Neuronal stem cell (in vitro differentiated cells): ENCODE measurements at regions not wholly inside any gene's neighbourhood (a gene's known extent, or its start where the extent isn't known, plus 50 kb on each side); places are given as distances from the start of the nearest gene placed in this dataset.

Source experiments
- DNase-seq: peaks from one replicate; pipeline ENCODE4 v3.0.0-alpha.2; 2013; ENCODE audit warnings: low spot score
- H2AFZ ChIP-seq: one replicate; pipeline ENCODE4 v1.6.1; 2013; ENCODE audit warnings: mild to moderate bottlenecking, low read length, inconsistent platforms
- H2AK5ac ChIP-seq: 2 replicates; pipeline ENCODE4 v1.6.1; 2013; ENCODE audit warnings: low read depth, mild to moderate bottlenecking, inconsistent platforms, low read length, moderate library complexity, mixed read lengths
- H2BK120ac ChIP-seq: 2 replicates; pipeline ENCODE4 v1.6.1; 2013; ENCODE audit warnings: low read depth, mild to moderate bottlenecking, inconsistent platforms, low read length, moderate library complexity, mixed read lengths
- H2BK12ac ChIP-seq: one replicate; pipeline ENCODE4 v1.6.1; 2013; ENCODE audit warnings: low read length, inconsistent platforms
- H2BK15ac ChIP-seq: 2 replicates; pipeline ENCODE4 v1.6.1; 2013; ENCODE audit warnings: mild to moderate bottlenecking, low read length, inconsistent platforms, mixed read lengths
- H2BK5ac ChIP-seq: one replicate; pipeline ENCODE4 v1.6.1; 2013; ENCODE audit warnings: inconsistent platforms, mild to moderate bottlenecking, low read length, moderate library complexity
- H3K14ac ChIP-seq: one replicate; pipeline ENCODE4 v1.6.1; 2013; ENCODE audit warnings: low read length, inconsistent platforms
- H3K18ac ChIP-seq: 2 replicates; pipeline ENCODE4 v1.6.1; 2013; ENCODE audit warnings: low read length, inconsistent platforms
- H3K23ac ChIP-seq: 2 replicates; pipeline ENCODE4 v1.6.1; 2013; ENCODE audit warnings: low read depth, mild to moderate bottlenecking, mixed read lengths, low read length, inconsistent platforms; ENCODE audit not compliant: poor library complexity
- H3K27ac ChIP-seq: replicated peaks from 3 replicates; pipeline ENCODE4 v1.5.1; 2013; ENCODE audit warnings: low read length, inconsistent platforms
- H3K27me3 ChIP-seq, 3 experiments: 2 replicates each; pipeline ENCODE4 v1.6.1; 2013; ENCODE audit warnings: low read length in 3 of 3, mild to moderate bottlenecking in 2 of 3, inconsistent platforms in 1 of 3, low read depth in 1 of 3, mixed read lengths in 1 of 3, moderate library complexity in 1 of 3; ENCODE audit not compliant: control insufficient read depth in 3 of 3, insufficient read depth in 3 of 3
- H3K36me3 ChIP-seq, 2 donors: replicated peaks in 1 of 2; 2 replicates each; pipeline ENCODE4 v1.6.1; 2013; ENCODE audit warnings: low read length in 2 of 2; ENCODE audit not compliant: control insufficient read depth in 2 of 2, insufficient read depth in 2 of 2
- H3K4ac ChIP-seq: 2 replicates; pipeline ENCODE4 v1.6.1; 2013; ENCODE audit warnings: inconsistent platforms, mild to moderate bottlenecking, low read length, moderate library complexity
- H3K4me1 ChIP-seq, 2 donors: 1 replicate in 1 of 2; 2 replicates in 1 of 2; pipeline ENCODE4 v1.6.1; 2013; ENCODE audit warnings: low read length in 2 of 2, low read depth in 1 of 2; ENCODE audit not compliant: control insufficient read depth in 2 of 2, insufficient read depth in 1 of 2
- H3K4me2 ChIP-seq: one replicate; pipeline ENCODE4 v1.6.1; 2013; ENCODE audit warnings: mild to moderate bottlenecking, low read length, inconsistent platforms; ENCODE audit not compliant: insufficient read depth, poor library complexity, severe bottlenecking
- H3K4me3 ChIP-seq, 2 donors: 2 replicates each; pipeline ENCODE4 v1.5.1; 2013; ENCODE audit warnings: low read length in 2 of 2, mild to moderate bottlenecking in 2 of 2, inconsistent platforms in 1 of 2, moderate library complexity in 1 of 2
- H3K79me1 ChIP-seq: one replicate; pipeline ENCODE4 v1.6.1; 2013; ENCODE audit warnings: low read depth, mild to moderate bottlenecking, inconsistent platforms, low read length, moderate library complexity
- H3K9ac ChIP-seq: one replicate; pipeline ENCODE4 v1.6.1; 2013; ENCODE audit warnings: mild to moderate bottlenecking, low read depth, low read length, inconsistent platforms; ENCODE audit not compliant: poor library complexity
- H3K9me3 ChIP-seq, 2 donors: replicated peaks in 1 of 2; 2 replicates each; pipeline versions ENCODE3 to v1.6.1; 2013; ENCODE audit warnings: low read length in 2 of 2, mild to moderate bottlenecking in 2 of 2, inconsistent platforms in 1 of 2, low read depth in 1 of 2, mixed read lengths in 1 of 2, moderate library complexity in 1 of 2; ENCODE audit not compliant: control insufficient read depth in 2 of 2, insufficient read depth in 1 of 2
- H4K8ac ChIP-seq: one replicate; pipeline ENCODE4 v1.6.1; 2013; ENCODE audit warnings: low read depth, mild to moderate bottlenecking, inconsistent platforms, low read length, moderate library complexity
- H4K91ac ChIP-seq: one replicate; pipeline ENCODE4 v1.6.1; 2013; ENCODE audit warnings: low read length, low read depth, mild to moderate bottlenecking, inconsistent platforms; ENCODE audit not compliant: poor library complexity
- WGBS, 2 donors: extraction: QIAGEN DNeasy Blood & Tissue Kit; methylation state at CpG; one replicate each; pipeline ENCODE4 v1.1.7; 2013; ENCODE audit warnings: missing lambda C conversion rate in 2 of 2, mixed read lengths in 1 of 2; ENCODE audit not compliant: insufficient read length in 2 of 2, insufficient replicate concordance in 1 of 2; ENCODE audit errors: extremely low coverage in 2 of 2; 5-methylcytosine and 5-hydroxymethylcytosine counted together

GRCh38 chr1:30509670-30510069 lies 213.7 kb downstream of the MATN1 start:
- H3K4me3 ChIP-seq: no peak overlapping the region
- H3K23ac ChIP-seq: no peak overlapping the region
- no peak overlapping the region for H2AFZ ChIP-seq
- H3K4me1 ChIP-seq: peaks cover 0 to 22% of the 10 kb centered on the region in 2 donors
- H3K18ac ChIP-seq: no peak overlapping the region
- no peak overlapping the region for H3K9ac ChIP-seq
- WGBS, 2 donors: no CpG with 5 or more reads among the region's 1 CpG
- no peak for DNase-seq
- no peaks in the 10 kb centered on the region for H3K9me3 ChIP-seq
- H2AK5ac ChIP-seq: no peak overlapping the region
- no peak overlapping the region for H2BK15ac ChIP-seq
- H4K8ac ChIP-seq: no peak overlapping the region
- no peaks in the 10 kb centered on the region for H3K27me3 ChIP-seq
- no peak overlapping the region for H3K4me2 ChIP-seq
- no peak overlapping the region for H2BK120ac ChIP-seq
- H2BK5ac ChIP-seq: no peak overlapping the region
- no peaks in the 10 kb centered on the region for H3K79me1 ChIP-seq
- no peak overlapping the region for H4K91ac ChIP-seq
- no peaks in the 10 kb centered on the region for H3K36me3 ChIP-seq
- no peak overlapping the region for H3K4ac ChIP-seq
- H3K27ac ChIP-seq: no peak overlapping the region
- no peak overlapping the region for H2BK12ac ChIP-seq
- H3K14ac ChIP-seq: no peak overlapping the region

DNA sequence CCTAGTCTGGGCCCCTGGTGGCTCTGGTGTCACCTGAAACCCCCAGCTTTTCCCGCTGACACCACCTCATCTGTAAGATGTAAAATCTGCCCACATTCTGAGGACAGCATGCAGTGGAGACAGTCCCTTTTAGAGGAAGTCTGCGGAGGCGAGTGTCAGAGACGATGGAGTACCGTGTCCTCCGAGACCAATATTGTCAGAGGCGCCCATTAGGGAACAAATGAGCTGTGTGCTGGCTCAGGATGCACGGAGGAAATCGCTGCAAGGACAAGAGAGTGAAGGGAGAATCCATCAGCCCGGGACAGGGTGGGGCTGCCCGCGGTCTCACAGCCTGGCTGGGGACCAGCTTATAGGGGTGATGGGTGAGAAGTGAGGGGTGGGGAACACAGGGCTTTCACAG lies 214.8 kb downstream of the MATN1 start:
- no peak overlapping the region for H3K4ac ChIP-seq
- H3K4me2 ChIP-seq: no peak overlapping the region
- H3K4me1 ChIP-seq: peaks cover 0 to 16% of the 10 kb centered on the region in 2 donors
- WGBS, 2 donors: no CpG with 5 or more reads among the region's 12 CpGs
- no peak overlapping the region for H2BK5ac ChIP-seq
- H3K9me3 ChIP-seq: no peaks in the 10 kb centered on the region
- no peaks in the 10 kb centered on the region for H3K27me3 ChIP-seq
- H2AFZ ChIP-seq: no peak overlapping the region
- H4K91ac ChIP-seq: no peak overlapping the region
- no peak for DNase-seq
- no peaks in the 10 kb centered on the region for H3K79me1 ChIP-seq
- H4K8ac ChIP-seq: no peak overlapping the region
- H3K18ac ChIP-seq: no peak overlapping the region
- H2BK15ac ChIP-seq: no peak overlapping the region
- no peak overlapping the region for H2BK12ac ChIP-seq
- H3K23ac ChIP-seq: no peak overlapping the region
- H3K27ac ChIP-seq: no peak overlapping the region
- no peak overlapping the region for H3K9ac ChIP-seq
- no peak overlapping the region for H2BK120ac ChIP-seq
- no peak overlapping the region for H3K4me3 ChIP-seq
- H3K14ac ChIP-seq: no peak overlapping the region
- no peak overlapping the region for H2AK5ac ChIP-seq
- H3K36me3 ChIP-seq: no peaks in the 10 kb centered on the region

DNA sequence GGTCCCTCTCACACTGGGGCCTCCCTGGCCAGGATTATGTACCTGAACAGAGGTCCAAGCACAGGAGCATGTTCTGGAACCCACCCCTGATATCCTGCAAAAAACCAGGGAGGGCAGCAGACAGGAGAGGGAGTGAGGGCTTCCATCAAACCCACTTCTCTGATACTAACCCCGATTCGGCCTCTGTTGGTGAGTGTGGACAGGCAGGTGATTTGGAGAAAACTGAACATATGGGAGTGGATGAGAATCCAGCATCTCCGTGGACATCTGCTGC lies 215.3 kb downstream of the MATN1 start:
- no peak for DNase-seq
- Histone ChIP-seq H2AK5ac (no peak overlapping the region), H3K27me3 (no peaks in the 10 kb centered on the region), H3K79me1 (no peaks in the 10 kb centered on the region), H3K4me3 (no peak overlapping the region), H4K8ac (no peak overlapping the region), H2BK12ac (no peak overlapping the region), H3K9me3 (no peaks in the 10 kb centered on the region), H3K4me1 (peaks cover 0 to 12% of the 10 kb centered on the region in 2 donors), H3K23ac (no peak overlapping the region), H3K4ac (no peak overlapping the region), H2BK120ac (no peak overlapping the region), H3K9ac (no peak overlapping the region), H3K18ac (no peak overlapping the region), H3K14ac (no peak overlapping the region), H2BK5ac (no peak overlapping the region), H3K27ac (no peak overlapping the region), H3K4me2 (no peak overlapping the region), H2BK15ac (no peak overlapping the region), H3K36me3 (no peaks in the 10 kb centered on the region), H2AFZ (no peak overlapping the region), H4K91ac (no peak overlapping the region)
- WGBS, 2 donors: no CpG with 5 or more reads among the region's 3 CpGs

DNA sequence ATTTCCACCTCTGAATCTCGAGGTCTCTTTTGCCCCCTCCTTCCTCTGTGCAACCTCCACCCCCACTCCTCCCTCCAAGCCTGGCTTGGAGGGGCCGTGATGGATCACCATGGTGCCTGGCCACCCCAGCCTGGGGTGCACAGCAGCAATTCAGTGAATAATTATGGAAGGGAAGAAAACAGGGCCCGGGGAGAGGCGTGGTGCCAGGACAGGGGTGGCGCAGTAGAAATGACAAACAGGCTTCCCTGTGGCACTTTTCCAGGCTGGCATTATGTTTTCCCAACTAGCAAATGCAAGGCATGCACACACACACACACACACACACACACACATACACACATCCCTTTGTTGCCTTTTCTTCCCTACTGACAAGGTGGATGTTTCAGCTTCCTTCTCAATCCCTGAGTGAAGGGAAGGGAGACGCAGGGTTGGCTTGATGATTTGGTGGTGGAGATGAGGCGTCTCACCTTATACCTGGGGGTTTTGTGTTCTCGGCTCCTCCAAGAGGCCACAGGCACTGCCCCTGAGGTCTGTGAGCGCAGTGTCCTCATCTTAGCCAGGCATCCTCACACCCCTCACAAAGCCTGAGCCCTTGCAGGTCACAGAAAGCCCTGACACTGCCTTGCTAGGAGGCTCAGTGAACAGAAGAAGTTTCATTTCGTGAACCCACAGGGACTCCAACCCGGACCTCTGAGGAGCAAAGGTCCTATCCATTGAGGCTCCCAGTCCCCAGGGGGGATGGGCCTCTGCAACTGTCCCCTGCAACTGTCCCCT lies 215.8 kb downstream of the MATN1 start:
- no peak overlapping the region for H3K27ac ChIP-seq
- DNase-seq: no peak
- H3K36me3 ChIP-seq: no peaks in the 10 kb centered on the region

More for the DNA sequence above, 215.8 kb downstream of the MATN1 start:
- H3K27me3 ChIP-seq: no peaks in the 10 kb centered on the region
- no peak overlapping the region for H3K18ac ChIP-seq
- H3K9me3 ChIP-seq: no peaks in the 10 kb centered on the region
- no peak overlapping the region for H2BK5ac ChIP-seq
- no peak overlapping the region for H2BK15ac ChIP-seq
- no peak overlapping the region for H4K8ac ChIP-seq
- H2AFZ ChIP-seq: no peak overlapping the region
- H3K14ac ChIP-seq: no peak overlapping the region
- H2BK120ac ChIP-seq: no peak overlapping the region
- H3K4ac ChIP-seq: no peak overlapping the region
- H3K9ac ChIP-seq: no peak overlapping the region
- H3K23ac ChIP-seq: no peak overlapping the region
- no peak overlapping the region for H4K91ac ChIP-seq
- peak overlapping the region; percentile 25 for H2BK12ac ChIP-seq
- H3K4me2 ChIP-seq: no peak overlapping the region
- peaks cover 0 to 12% of the 10 kb centered on the region in 2 donors for H3K4me1 ChIP-seq
- WGBS, 2 donors: no CpG with 5 or more reads among the region's 11 CpGs
- no peak overlapping the region for H2AK5ac ChIP-seq
- H3K79me1 ChIP-seq: no peaks in the 10 kb centered on the region
- no peak overlapping the region for H3K4me3 ChIP-seq
